ENCODE measurements at regions not wholly inside any gene's neighbourhood (a gene's known extent, or its start where the extent isn't known, plus 50 kb on each side); places are given as distances from the start of the nearest gene placed in this dataset.

DNA sequence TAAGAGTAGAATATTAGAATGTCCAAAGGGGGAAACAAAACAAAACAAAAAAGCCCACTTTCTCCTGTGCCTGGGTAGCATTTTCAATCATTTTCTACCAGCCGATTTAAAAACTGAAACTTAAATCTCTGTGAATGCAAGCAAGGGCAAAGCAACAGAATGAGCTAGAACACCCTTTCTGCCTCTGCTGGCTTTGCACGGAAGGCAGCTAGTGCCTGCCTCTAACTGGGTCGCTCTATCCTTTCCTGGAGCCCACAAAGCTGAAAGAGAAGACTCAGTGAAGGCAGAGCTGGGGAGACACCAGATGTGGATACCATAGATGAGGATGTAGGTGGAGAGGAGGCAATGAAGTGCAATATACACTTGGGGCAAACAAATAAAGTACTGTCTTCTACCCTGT lies 248.9 kb upstream of the TTC29 start:
- WGBS (ENCODE audit: extremely low coverage, insufficient read length, low lambda C conversion rate) = no CpG with 5 or more reads among the region's 3 CpGs
- H3T11ph ChIP-seq (ENCODE audit: low read length) = no peak overlapping the region
- Mint-ChIP-seq H3K27me3 (ENCODE audit: low read depth) (no peaks in the 10 kb centered on the region), H3K36me3 (ENCODE audit: insufficient read depth in 1 of 3, low read depth in 3 of 3) (no peaks in the 10 kb centered on the region), H3K9me3 (no peaks in the 10 kb centered on the region), H3K4me1 (peaks cover 19 to 25% of the 10 kb centered on the region in 2 experiments), H3K27ac (no peak overlapping the region), H3K4me3 (no peak overlapping the region)
- H3K79me2 ChIP-seq (ENCODE audit: insufficient read depth, low read length) = no peaks in the 10 kb centered on the region
- H3K18ac ChIP-seq (ENCODE audit: insufficient read length, low read depth, low read length) = no peak overlapping the region
- no peak overlapping the region for H4K91ac ChIP-seq (ENCODE audit: insufficient read length, low read depth, low read length)
- H3K14ac ChIP-seq (ENCODE audit: insufficient read depth, low read length) = no peak overlapping the region
- no peaks in the 10 kb centered on the region for H3K23me2 ChIP-seq (ENCODE audit: insufficient read length, low read depth, low read length, poor library complexity, severe bottlenecking)
- no peak overlapping the region for H2BK5ac ChIP-seq (ENCODE audit: insufficient read length, low read length)
- no peak overlapping the region for H4K5ac ChIP-seq (ENCODE audit: insufficient read length, low read depth, low read length)
- no peak overlapping the region for H3K56ac ChIP-seq (ENCODE audit: insufficient read length, low read depth, low read length)
- no peak overlapping the region for H2AFZ ChIP-seq (ENCODE audit: low read length)
- no peaks in the 10 kb centered on the region for H4K20me1 ChIP-seq (ENCODE audit: control insufficient read depth, insufficient read depth, insufficient read length)
- H2BK12ac ChIP-seq (ENCODE audit: insufficient read length, low read depth, low read length) = no peak overlapping the region
- TF ChIP-seq, protein P1, sequence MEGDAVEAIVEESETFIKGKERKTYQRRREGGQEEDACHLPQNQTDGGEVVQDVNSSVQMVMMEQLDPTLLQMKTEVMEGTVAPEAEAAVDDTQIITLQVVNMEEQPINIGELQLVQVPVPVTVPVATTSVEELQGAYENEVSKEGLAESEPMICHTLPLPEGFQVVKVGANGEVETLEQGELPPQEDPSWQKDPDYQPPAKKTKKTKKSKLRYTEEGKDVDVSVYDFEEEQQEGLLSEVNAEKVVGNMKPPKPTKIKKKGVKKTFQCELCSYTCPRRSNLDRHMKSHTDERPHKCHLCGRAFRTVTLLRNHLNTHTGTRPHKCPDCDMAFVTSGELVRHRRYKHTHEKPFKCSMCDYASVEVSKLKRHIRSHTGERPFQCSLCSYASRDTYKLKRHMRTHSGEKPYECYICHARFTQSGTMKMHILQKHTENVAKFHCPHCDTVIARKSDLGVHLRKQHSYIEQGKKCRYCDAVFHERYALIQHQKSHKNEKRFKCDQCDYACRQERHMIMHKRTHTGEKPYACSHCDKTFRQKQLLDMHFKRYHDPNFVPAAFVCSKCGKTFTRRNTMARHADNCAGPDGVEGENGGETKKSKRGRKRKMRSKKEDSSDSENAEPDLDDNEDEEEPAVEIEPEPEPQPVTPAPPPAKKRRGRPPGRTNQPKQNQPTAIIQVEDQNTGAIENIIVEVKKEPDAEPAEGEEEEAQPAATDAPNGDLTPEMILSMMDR (conservative IDR thresholded peaks at IDR 0.05) = no peak
- H3K4me2 ChIP-seq (ENCODE audit: insufficient read depth, insufficient read length, low read length) = no peak overlapping the region
- DNase-seq = no peak
- no peak overlapping the region for H2AK5ac ChIP-seq (ENCODE audit: insufficient read length, low read length)
- no peak overlapping the region for H3K23ac ChIP-seq (ENCODE audit: insufficient read length, low read depth, low read length)
- H4K8ac ChIP-seq (replicated peaks; ENCODE audit: insufficient read length, low read depth, low read length) = no peak overlapping the region
- H3K9me3 ChIP-seq (ENCODE audit: control insufficient read depth, low read depth, low read length) = no peaks in the 10 kb centered on the region
- H3K27ac ChIP-seq (ENCODE audit: insufficient read length, low read depth, low read length) = no peak overlapping the region
- H3K4ac ChIP-seq (ENCODE audit: low read depth, low read length) = no peak overlapping the region
- no peaks in the 10 kb centered on the region for H3K27me3 ChIP-seq (ENCODE audit: insufficient read depth, low read length)
- no peak overlapping the region for H2BK20ac ChIP-seq (ENCODE audit: low read depth, low read length, poor library complexity, severe bottlenecking)
- H2BK120ac ChIP-seq (ENCODE audit: low read depth, low read length, poor library complexity, severe bottlenecking) = no peak overlapping the region
- no peak overlapping the region for H3K9ac ChIP-seq (ENCODE audit: extremely low read depth, insufficient read length, low read length)
- H3K79me1 ChIP-seq (ENCODE audit: insufficient read depth, low read depth, low read length, poor library complexity, severe bottlenecking) = no peaks in the 10 kb centered on the region
- no peak overlapping the region for H2BK15ac ChIP-seq (ENCODE audit: low read depth, low read length)
- 0 out of 2 replicates have a peak, but pooled peaks cover 5% of the 10 kb centered on the region for H3K4me1 ChIP-seq (ENCODE audit: insufficient read depth, low read length)

Data from H9 (cell line).